Frontal cortex (tissue), 3 donors: ENCODE measurements at regions not wholly inside any gene's neighbourhood (a gene's known extent, or its start where the extent isn't known, plus 50 kb on each side); places are given as distances from the start of the nearest gene placed in this dataset.
"Not testable (repeated sequence)": the region's sequence is repeated elsewhere in the genome, so short reads cannot be mapped to it uniquely, and the experiment has no call there.

Experiments
- DNase-seq, 2 donors: peaks; one replicate each; pipeline ENCODE4 v3.0.0; 2012; ENCODE audit warnings: low spot score in 2 of 2
- FAIRE-seq: peaks from 2 replicates; lab custom pipeline; 2012; peaks lifted over from hg19 to GRCh38; lab: Jason Lieb, UNC
- donor health status: control.
- donor health status: control.
- donor health status: control.

- DNase-seq (no peak), FAIRE-seq (no peak)
Measured at GRCh38 chr7:118389629-118390028, 165.1 kb downstream of the ANKRD7 start.

- DNase-seq = no peak
Measured at GRCh38 chr7:118404211-118404610, 179.7 kb downstream of the ANKRD7 start.

GRCh38 chr7:118418433-118418832 is 193.9 kb downstream of the ANKRD7 start:
- FAIRE-seq = no peak
- DNase-seq = no peak

More at GRCh38 chr7:118404211-118404610, 179.7 kb downstream of the ANKRD7 start:
- no peak for FAIRE-seq

GRCh38 chr7:118420888-118421287 is 196.4 kb downstream of the ANKRD7 start:
- no peak for FAIRE-seq
- DNase-seq = no peak

- FAIRE-seq = no peak
Measured at GRCh38 chr7:118429141-118429540, 204.6 kb downstream of the ANKRD7 start.

GRCh38 chr7:118436663-118437062 is 212.2 kb downstream of the ANKRD7 start:
- DNase-seq = no peak
- FAIRE-seq = no peak

More at GRCh38 chr7:118429141-118429540, 204.6 kb downstream of the ANKRD7 start:
- no peak for DNase-seq

GRCh38 chr7:118449030-118449429 is 224.5 kb downstream of the ANKRD7 start:
- FAIRE-seq = not testable (repeated sequence)

GRCh38 chr7:118449797-118450567 is 225.5 kb downstream of the ANKRD7 start:
- DNase-seq (no peak), FAIRE-seq (no peak)

More at GRCh38 chr7:118449030-118449429, 224.5 kb downstream of the ANKRD7 start:
- DNase-seq = not testable (repeated sequence)

GRCh38 chr7:118452128-118452527 is 227.6 kb downstream of the ANKRD7 start:
- DNase-seq (no peak), FAIRE-seq (no peak)

- DNase-seq (no peak), FAIRE-seq (no peak)
Measured at GRCh38 chr7:118467381-118467780, 242.9 kb downstream of the ANKRD7 start.

GRCh38 chr7:118472581-118472980 is 248.1 kb downstream of the ANKRD7 start:
- DNase-seq = no peak
- FAIRE-seq = no peak

GRCh38 chr7:118473271-118473670 is 248.8 kb downstream of the ANKRD7 start:
- FAIRE-seq (no peak), DNase-seq (no peak)

- FAIRE-seq (no peak), DNase-seq (no peak)
Measured at GRCh38 chr7:118476036-118476435, 251.5 kb downstream of the ANKRD7 start.

- no peak for FAIRE-seq
- DNase-seq = no peak
Measured at GRCh38 chr7:118477036-118477435, 252.5 kb downstream of the ANKRD7 start.

GRCh38 chr7:118478236-118478635 is 253.7 kb downstream of the ANKRD7 start:
- no peak for DNase-seq
- FAIRE-seq = no peak

GRCh38 chr7:118478931-118479330 is 254.4 kb downstream of the ANKRD7 start:
- FAIRE-seq (no peak), DNase-seq (no peak)

GRCh38 chr7:118492466-118492865 is 268.0 kb downstream of the ANKRD7 start:
- FAIRE-seq = no peak
- DNase-seq = no peak

GRCh38 chr7:118496138-118496644 is 271.7 kb downstream of the ANKRD7 start:
- DNase-seq (no peak), FAIRE-seq (no peak)

GRCh38 chr7:118502235-118502634 is 277.7 kb downstream of the ANKRD7 start:
- no peak for FAIRE-seq

GRCh38 chr7:118511146-118511545 is 286.6 kb downstream of the ANKRD7 start:
- FAIRE-seq (no peak), DNase-seq (no peak)

More at GRCh38 chr7:118502235-118502634, 277.7 kb downstream of the ANKRD7 start:
- no peak for DNase-seq

GRCh38 chr7:118517275-118517674 is 292.8 kb downstream of the ANKRD7 start:
- no peak for DNase-seq
- FAIRE-seq = no peak

GRCh38 chr7:118525020-118525419 is 300.5 kb downstream of the ANKRD7 start:
- FAIRE-seq (no peak), DNase-seq (no peak)
